GM12878 (cell line): ENCODE measurements at regions not wholly inside any gene's neighbourhood (a gene's known extent, or its start where the extent isn't known, plus 50 kb on each side); places are given as distances from the start of the nearest gene placed in this dataset.

Source experiments
- ATAC-seq: fragments of 200-7000 bp; cut with Tn5 transposase; 3 replicates; pipeline ENCODE4 v1.9.1; 2020; ENCODE audit warnings: mild to moderate bottlenecking, moderate library complexity
- BruUV-seq: library from RNA; stranded (reverse); fragments of 400-500 nt; replicated peaks from 2 replicates; lab custom pipeline; 2021; lab: Mats Ljungman, UMichigan
- CTCF ChIA-PET: fragments of 300-600 bp; sonication (Branson Sonifier 250); formaldehyde crosslinking; extraction: SDS; loops from one replicate; lab custom pipeline; 2021; ENCODE audit warnings: inconsistent platforms; lab: Yijun Ruan, JAX
- POLR2A ChIA-PET: fragments of 350-600 bp; formaldehyde crosslinking; extraction: SDS; loops from one replicate; lab custom pipeline; 2021; ENCODE audit warnings: inconsistent platforms; lab: Charles Lee
- RAD21 ChIA-PET: fragments of 300-600 bp; sonication (Branson Sonifier 250); formaldehyde crosslinking; loops from one replicate; lab custom pipeline; 2023; ENCODE audit warnings: antibody characterized with exemption; ENCODE audit not compliant: unreplicated experiment; lab: Charles Lee
- SMC1A ChIA-PET: fragments of 300-600 bp; sonication (Branson Sonifier 250); formaldehyde crosslinking; loops from one replicate; lab custom pipeline; 2023; ENCODE audit not compliant: unreplicated experiment, uncharacterized antibody; lab: Charles Lee
- DNase-seq: peaks from one replicate; pipeline ENCODE4 v3.0.0-alpha.2; 2011; ENCODE audit warnings: low read depth, low spot score
- FAIRE-seq: peaks from 3 replicates; lab custom pipeline; 2011; peaks lifted over from hg19 to GRCh38; lab: Jason Lieb, UNC
- H2AFZ ChIP-seq: 2 replicates; pipeline ENCODE4 v1.6.0; 2011; ENCODE audit warnings: low read depth, low read length, control low read depth; ENCODE audit not compliant: control insufficient read depth
- H3K27ac ChIP-seq: 2 replicates; pipeline ENCODE4 v1.5.1; 2011; ENCODE audit warnings: control low read depth; ENCODE audit not compliant: control insufficient read depth, insufficient read depth
- H3K27me3 ChIP-seq, 2 experiments: replicated peaks in 1 of 2; 2 replicates each; pipeline versions ENCODE4 v1.6.0 to v1.6.1; 2011; ENCODE audit warnings: low read length in 1 of 2; ENCODE audit not compliant: control insufficient read depth in 2 of 2, insufficient read depth in 2 of 2
- H3K36me3 ChIP-seq, 2 experiments: 2 replicates each; pipeline ENCODE4 v1.5.1; 2011; ENCODE audit warnings: low read length in 1 of 2; ENCODE audit not compliant: control insufficient read depth in 2 of 2, insufficient read depth in 2 of 2
- H3K4me1 ChIP-seq: 2 replicates; pipeline ENCODE4 v1.6.1; 2011; ENCODE audit warnings: mild to moderate bottlenecking, low read length, moderate library complexity, mixed read lengths; ENCODE audit not compliant: control insufficient read depth, insufficient read depth
- H3K4me2 ChIP-seq: 2 replicates; pipeline ENCODE4 v1.6.0; 2011; ENCODE audit warnings: control low read depth; ENCODE audit not compliant: control insufficient read depth, insufficient read depth
- H3K4me3 ChIP-seq: fragments of 200-600 bp; sonication (generic); 2 replicates; pipeline ENCODE4 v1.5.1; 2016
- H3K79me2 ChIP-seq: 2 replicates; pipeline ENCODE4 v1.6.0; 2011; ENCODE audit warnings: low read length; ENCODE audit not compliant: control insufficient read depth, insufficient read depth
- H3K9ac ChIP-seq: 2 replicates; pipeline ENCODE4 v1.8.0; 2011; ENCODE audit warnings: low read length, control low read depth, mixed read lengths; ENCODE audit not compliant: control insufficient read depth, insufficient read depth
- H3K9me3 ChIP-seq: replicated peaks from 3 replicates; pipeline ENCODE4 v1.5.1; 2011; ENCODE audit warnings: mild to moderate bottlenecking, low read length; ENCODE audit not compliant: control insufficient read depth, insufficient read depth
- H4K20me1 ChIP-seq: 2 replicates; pipeline ENCODE4 v1.6.0; 2011; ENCODE audit not compliant: control insufficient read depth, insufficient read depth
- ATF7 ChIP-seq: fragments of 450-650 bp; IDR thresholded peaks from 2 replicates; pipeline ENCODE4 v1.6.1; 2016; ENCODE audit warnings: low read depth, mild to moderate bottlenecking
- CREB1 ChIP-seq: IDR thresholded peaks from 2 replicates; pipeline ENCODE4 v1.6.1; 2012; ENCODE audit warnings: low read depth, mild to moderate bottlenecking, inconsistent platforms
- E2F8 ChIP-seq: fragments of 450-650 bp; IDR thresholded peaks from 2 replicates; pipeline ENCODE4 v1.6.1; 2018; ENCODE audit warnings: mild to moderate bottlenecking, low read depth, moderate library complexity; ENCODE audit not compliant: partially characterized antibody
- EGR1 ChIP-seq, 2 experiments: IDR thresholded peaks; 1 replicate in 1 of 2; 2 replicates in 1 of 2; pipeline ENCODE4 v1.6.1; 2011 to 2012; ENCODE audit warnings: low read depth in 2 of 2, low read length in 2 of 2, borderline replicate concordance in 1 of 2, mild to moderate bottlenecking in 1 of 2, moderate library complexity in 1 of 2
- EP300 ChIP-seq, 2 experiments: fragments of 150-350 bp in 1 of 2; IDR thresholded peaks; 2 replicates each; pipeline ENCODE4 v1.6.1; 2011 to 2012; ENCODE audit warnings: low read depth in 2 of 2, low read length in 2 of 2, borderline replicate concordance in 1 of 2, improper control_type of control experiment in 1 of 2, inconsistent platforms in 1 of 2; ENCODE audit not compliant: control insufficient read depth in 1 of 2
- EZH2 ChIP-seq: IDR thresholded peaks from 2 replicates; pipeline ENCODE4 v1.6.1; 2012; ENCODE audit warnings: low read depth, mild to moderate bottlenecking, control low read depth, inconsistent platforms, low read length, borderline replicate concordance; ENCODE audit not compliant: control insufficient read depth
- HDAC2 ChIP-seq: fragments of 200-600 bp; sonication (generic); IDR thresholded peaks from 2 replicates; pipeline ENCODE4 v1.6.1; 2017
- MEF2A ChIP-seq: IDR thresholded peaks from 2 replicates; pipeline ENCODE4 v1.6.1; 2011; ENCODE audit warnings: low read depth, mild to moderate bottlenecking, low read length, moderate library complexity; ENCODE audit not compliant: insufficient read depth
- NFYA ChIP-seq: IDR thresholded peaks from 2 replicates; pipeline ENCODE4 v1.6.1; 2011; ENCODE audit warnings: low read depth, mild to moderate bottlenecking, low read length, improper control_type of control experiment, borderline replicate concordance
- NR2F1 ChIP-seq: fragments of 450-650 bp; conservative IDR thresholded peaks from 2 replicates; pipeline ENCODE4 v1.6.1; 2017; ENCODE audit warnings: mild to moderate bottlenecking
- RFX5 ChIP-seq: IDR thresholded peaks from 2 replicates; pipeline ENCODE4 v1.6.1; 2011; ENCODE audit warnings: low read depth, low read length, improper control_type of control experiment
- SIN3A ChIP-seq: IDR thresholded peaks from 2 replicates; pipeline ENCODE4 v1.6.1; 2012; ENCODE audit warnings: low read depth, low read length, improper control_type of control experiment
- SMAD1 ChIP-seq: fragments of 450-650 bp; IDR thresholded peaks from 2 replicates; pipeline ENCODE4 v1.6.1; 2018; ENCODE audit warnings: mild to moderate bottlenecking, low read depth; ENCODE audit not compliant: partially characterized antibody
- SMAD5 ChIP-seq: IDR thresholded peaks from 2 replicates; pipeline ENCODE4 v1.6.1; 2016; ENCODE audit warnings: antibody characterized with exemption, low read depth
- SMC3 ChIP-seq: IDR thresholded peaks from 2 replicates; pipeline ENCODE4 v1.6.1; 2011; ENCODE audit warnings: low read length, improper control_type of control experiment, borderline replicate concordance
- SREBF2 ChIP-seq: IDR thresholded peaks from 2 replicates; pipeline ENCODE4 v1.6.1; 2012; ENCODE audit warnings: mild to moderate bottlenecking, low read length
- STAT1 ChIP-seq: fragments of 450-650 bp; conservative IDR thresholded peaks from 2 replicates; pipeline ENCODE4 v1.6.1; 2014; ENCODE audit warnings: antibody characterized with exemption, mild to moderate bottlenecking
- TCF12 ChIP-seq: IDR thresholded peaks from 2 replicates; pipeline ENCODE4 v1.6.1; 2011; ENCODE audit warnings: low read depth, mild to moderate bottlenecking, low read length
- TCF3 ChIP-seq: IDR thresholded peaks from 2 replicates; pipeline ENCODE4 v1.6.1; 2012; ENCODE audit warnings: low read depth, mild to moderate bottlenecking, low read length, borderline replicate concordance; ENCODE audit not compliant: insufficient read depth
- ZNF207 ChIP-seq: fragments of 450-650 bp; IDR thresholded peaks from 2 replicates; pipeline ENCODE4 v1.6.1; 2014; ENCODE audit warnings: antibody characterized with exemption, mild to moderate bottlenecking, borderline replicate concordance
- ZNF217 ChIP-seq: fragments of 450-650 bp; IDR thresholded peaks from 2 replicates; pipeline ENCODE4 v1.6.1; 2017; ENCODE audit warnings: antibody characterized with exemption, mild to moderate bottlenecking
- ZNF384 ChIP-seq: IDR thresholded peaks from 2 replicates; pipeline ENCODE4 v1.6.1; 2012; ENCODE audit warnings: low read depth, mild to moderate bottlenecking, low read length, improper control_type of control experiment, borderline replicate concordance
- ZZZ3 ChIP-seq: IDR thresholded peaks from 2 replicates; pipeline ENCODE4 v1.6.1; 2011; ENCODE audit warnings: low read depth; ENCODE audit not compliant: control insufficient read depth, insufficient read length
- WGBS: methylation state at CpG from one replicate; pipeline ENCODE4 v1.1.6; 2016; ENCODE audit warnings: low lambda C conversion rate; ENCODE audit not compliant: insufficient replicate concordance, insufficient coverage; ENCODE audit errors: missing lambda C conversion rate; 5-methylcytosine and 5-hydroxymethylcytosine counted together
- in situ Hi-C: fragments of 300-500 bp; cut with MboI; formaldehyde crosslinking; loops from 9 replicates; pipeline ENCODE4 v1.14.3; 2018; ENCODE audit warnings: mixed read lengths
- intact Hi-C: fragments of 100-400 bp; cut with micrococcal nuclease; formaldehyde crosslinking; loops from one replicate; pipeline ENCODE4 v1.14.2; 2022; ENCODE audit not compliant: unreplicated experiment
- TF ChIP-seq, protein P1 (sequence below): IDR thresholded peaks from 2 replicates; pipeline ENCODE4 v1.6.1; 2012; ENCODE audit warnings: low read depth, low read length, improper control_type of control experiment

DNA sequence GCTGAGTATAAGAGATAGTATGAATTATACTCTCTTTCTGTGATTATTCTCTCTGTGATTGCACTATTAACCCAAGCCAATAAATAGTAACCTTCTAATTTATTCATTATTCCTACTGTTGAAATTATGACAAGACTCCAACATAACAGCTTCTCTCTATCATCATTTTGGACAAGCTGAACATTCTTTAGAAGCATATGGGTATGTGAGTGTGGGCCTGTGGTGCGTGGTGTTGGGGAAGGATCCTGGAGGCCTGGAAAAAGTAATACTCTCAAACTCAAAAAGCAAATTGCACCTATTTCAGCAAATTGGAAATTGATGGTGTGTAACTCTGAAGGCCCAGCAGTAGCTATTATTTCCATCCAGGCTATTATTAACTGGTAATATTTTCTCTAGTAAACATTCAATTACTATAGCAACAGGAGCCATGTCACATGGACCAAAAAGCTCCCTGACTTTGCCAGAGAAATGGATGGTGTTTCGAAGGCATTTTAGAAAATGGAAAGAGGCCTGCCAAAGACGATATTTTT, 502.8 kb downstream of the LTN1 start (continued):
- no peak for TF ChIP-seq SIN3A
- TF ChIP-seq, protein P1, sequence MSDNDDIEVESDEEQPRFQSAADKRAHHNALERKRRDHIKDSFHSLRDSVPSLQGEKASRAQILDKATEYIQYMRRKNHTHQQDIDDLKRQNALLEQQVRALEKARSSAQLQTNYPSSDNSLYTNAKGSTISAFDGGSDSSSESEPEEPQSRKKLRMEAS: no peak
- TF ChIP-seq HDAC2: no peak
- TF ChIP-seq TCF12: no peak
- no peak for TF ChIP-seq ZNF384
- TF ChIP-seq ZNF217: no peak
- TF ChIP-seq E2F8: no peak

DNA sequence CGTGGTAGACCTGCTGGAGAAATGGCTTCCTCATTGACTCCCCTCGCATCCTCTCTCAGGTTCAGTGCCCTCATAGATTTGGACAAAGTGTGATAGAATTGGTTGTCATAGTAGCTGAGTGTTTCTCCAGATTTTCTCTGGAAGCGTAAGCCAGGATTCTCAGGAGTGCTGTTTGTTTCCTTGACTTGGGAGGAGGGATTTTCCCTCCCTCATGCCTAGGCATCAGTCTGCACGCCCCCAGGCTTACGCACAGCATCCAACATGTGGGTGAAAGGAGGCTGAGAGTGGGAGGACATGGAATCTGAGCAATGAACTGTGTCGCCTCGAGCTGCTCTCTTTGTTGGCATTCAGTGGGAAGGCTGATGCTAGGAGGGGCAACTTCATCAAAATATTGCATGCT, 503.5 kb downstream of the LTN1 start:
- TF ChIP-seq ZNF384: no peak
- TF ChIP-seq EGR1 (IDR thresholded peaks at IDR 0.05; ENCODE audit: borderline replicate concordance in 1 of 2, low read depth in 2 of 2, low read length in 2 of 2): no peak
- no peak for TF ChIP-seq EP300 (IDR thresholded peaks at IDR 0.05; ENCODE audit: borderline replicate concordance in 1 of 2, control insufficient read depth in 1 of 2, low read depth in 2 of 2, low read length in 2 of 2)
- no peak for TF ChIP-seq SMAD1
- TF ChIP-seq EZH2: no peak
- TF ChIP-seq ZZZ3: no peak
- TF ChIP-seq NFYA: no peak
- TF ChIP-seq STAT1: no peak
- no peak for TF ChIP-seq ZNF207
- TF ChIP-seq RFX5: no peak
- no peak for TF ChIP-seq SMC3
- TF ChIP-seq NR2F1: no peak
- no peak for TF ChIP-seq SMAD5
- no peak for TF ChIP-seq TCF3
- TF ChIP-seq ATF7: no peak
- TF ChIP-seq CREB1: no peak
- no peak for TF ChIP-seq SREBF2
- no peak for TF ChIP-seq MEF2A
- intact Hi-C loops: no loop called here
- ChIA-PET SMC1A (no interaction called here), RAD21 (no interaction called here), CTCF (no interaction called here), POLR2A (no interaction called here)
- no peak for DNase-seq
- WGBS: 22% methylated on average over 7 of the region's 7 CpGs
- no peaks in the 10 kb centered on the region for H3K79me2 ChIP-seq
- H3K4me3 ChIP-seq: no peak overlapping the region
- H3K9ac ChIP-seq: no peak overlapping the region
- BruUV-seq: no TSS peak
- no peak overlapping the region for H3K4me2 ChIP-seq
- in situ Hi-C loops: no loop called here
- H3K9me3 ChIP-seq: no peaks in the 10 kb centered on the region
- H2AFZ ChIP-seq: no peak overlapping the region
- FAIRE-seq: no peak
- no peak overlapping the region for H3K27ac ChIP-seq
- H4K20me1 ChIP-seq: no peaks in the 10 kb centered on the region
- H3K27me3 ChIP-seq: no peaks in the 10 kb centered on the region
- no peak for ATAC-seq
- H3K36me3 ChIP-seq: no peaks in the 10 kb centered on the region
- H3K4me1 ChIP-seq: no peaks in the 10 kb centered on the region
